ENCODE measurements at regions not wholly inside any gene's neighbourhood (a gene's known extent, or its start where the extent isn't known, plus 50 kb on each side); places are given as distances from the start of the nearest gene placed in this dataset.

DNA sequence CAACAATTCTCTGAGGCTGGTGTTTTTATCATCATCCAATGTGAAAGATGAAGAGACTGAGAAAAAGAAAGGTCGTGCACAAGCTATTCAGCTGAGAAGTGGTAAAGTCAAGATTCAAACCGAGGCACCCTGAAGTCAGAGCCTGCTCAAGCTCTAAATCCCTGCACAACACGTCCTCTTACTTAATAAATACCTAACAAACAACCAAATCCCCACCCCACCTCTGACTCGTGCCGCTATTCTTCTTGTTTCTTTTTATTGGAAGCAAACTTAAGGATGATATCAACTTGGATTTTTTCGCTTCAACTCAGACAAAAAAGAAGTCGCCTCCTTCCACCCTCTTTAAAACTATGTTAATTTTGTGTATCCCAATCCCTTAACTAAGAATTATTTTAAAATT, 140.2 kb downstream of the CEP120 start:
- TF ChIP-seq SRF (IDR thresholded peaks at IDR 0.05; ENCODE audit: low read depth, low read length) (no peak), CTCF (IDR thresholded peaks at IDR 0.05; ENCODE audit: control extremely low read depth in 1 of 3, insufficient read depth in 1 of 3, low read depth in 1 of 3, low read length in 3 of 3) (no peak), POLR2AphosphoS5 (IDR thresholded peaks at IDR 0.05; ENCODE audit: low read depth, low read length) (no peak), NRF1 (IDR thresholded peaks at IDR 0.05; ENCODE audit: low read depth, low read length) (no peak), CEBPB (IDR thresholded peaks at IDR 0.05; ENCODE audit: low read depth, low read length) (no peak)
